Sigmoid colon (tissue), 4 donors: ENCODE measurements at regions not wholly inside any gene's neighbourhood (a gene's known extent, or its start where the extent isn't known, plus 50 kb on each side); places are given as distances from the start of the nearest gene placed in this dataset.

Experiments
- CTCF ChIP-seq, 4 experiments: fragments of 450-650 bp in 3 of 4; fragments of 200-600 bp in 1 of 4; IDR thresholded peaks; one replicate each; pipeline ENCODE4 v1.5.1; 2016 to 2019; ENCODE audit warnings: antibody characterized with exemption in 4 of 4, mild to moderate bottlenecking in 3 of 4, moderate library complexity in 2 of 4
- POLR2AphosphoS5 ChIP-seq, 4 donors: sonication (generic); formaldehyde crosslinking; IDR thresholded peaks; one replicate each; pipeline ENCODE4 v1.6.1; 2017; ENCODE audit warnings: antibody characterized with exemption in 4 of 4

- no peak for TF ChIP-seq CTCF (IDR thresholded peaks at IDR 0.05)
- no peak for TF ChIP-seq POLR2AphosphoS5 (IDR thresholded peaks at IDR 0.05)
These were observed 547.7 kb upstream of the KLF12 start for GRCh38 chr13:74681891-74682290.
